Right lung (tissue), 2 donors: ENCODE measurements at regions not wholly inside any gene's neighbourhood (a gene's known extent, or its start where the extent isn't known, plus 50 kb on each side); places are given as distances from the start of the nearest gene placed in this dataset.

ENCODE experiments used
- DNase-seq, 2 donors: peaks; one replicate each; pipeline ENCODE4 v3.0.0-alpha.2; 2013

- DNase-seq, result no peak
Observed at GRCh38 chr6:44062771-44063560, 64.3 kb downstream of the MRPL14 start.

- no peak for DNase-seq
Observed at GRCh38 chr6:44062105-44062770, 65.0 kb downstream of the MRPL14 start.

DNA sequence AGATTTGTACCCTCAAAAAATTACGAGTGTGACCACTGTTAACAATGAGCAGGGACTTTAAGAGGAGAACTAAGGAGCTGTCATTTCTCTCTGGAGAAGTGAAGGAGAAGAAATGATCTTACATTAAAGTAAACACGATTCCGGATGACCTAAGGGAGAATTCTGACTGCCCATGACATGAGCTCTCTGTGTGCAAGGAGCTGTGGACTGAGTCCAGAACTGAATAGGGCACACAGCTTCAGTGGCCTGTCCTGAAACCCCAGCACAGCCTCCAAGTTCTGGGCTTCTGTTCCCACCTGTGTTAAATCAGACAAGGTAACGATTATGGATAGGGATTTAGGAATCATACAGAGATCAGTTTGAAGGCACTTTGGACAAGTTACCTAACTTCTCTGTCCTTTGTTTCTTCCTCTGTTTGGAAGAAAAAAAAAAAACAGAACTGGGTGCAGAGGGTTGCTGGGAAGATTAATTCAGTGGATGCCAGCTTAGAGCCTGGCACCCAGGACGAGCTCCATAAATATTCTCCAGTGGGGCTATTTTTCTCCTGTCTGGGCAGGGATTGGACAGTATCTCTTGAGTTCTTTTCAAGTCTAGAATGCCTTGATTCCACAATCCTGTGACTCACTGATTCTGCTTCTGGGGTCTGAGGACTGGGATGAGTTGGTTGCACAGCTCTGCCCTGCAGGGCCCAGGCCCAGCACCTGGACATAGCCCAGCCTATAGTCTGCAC is 65.7 kb downstream of the MRPL14 start:
- no peak for DNase-seq

GRCh38 chr6:44060612-44061374 is 66.5 kb downstream of the MRPL14 start:
- no peak for DNase-seq

DNA sequence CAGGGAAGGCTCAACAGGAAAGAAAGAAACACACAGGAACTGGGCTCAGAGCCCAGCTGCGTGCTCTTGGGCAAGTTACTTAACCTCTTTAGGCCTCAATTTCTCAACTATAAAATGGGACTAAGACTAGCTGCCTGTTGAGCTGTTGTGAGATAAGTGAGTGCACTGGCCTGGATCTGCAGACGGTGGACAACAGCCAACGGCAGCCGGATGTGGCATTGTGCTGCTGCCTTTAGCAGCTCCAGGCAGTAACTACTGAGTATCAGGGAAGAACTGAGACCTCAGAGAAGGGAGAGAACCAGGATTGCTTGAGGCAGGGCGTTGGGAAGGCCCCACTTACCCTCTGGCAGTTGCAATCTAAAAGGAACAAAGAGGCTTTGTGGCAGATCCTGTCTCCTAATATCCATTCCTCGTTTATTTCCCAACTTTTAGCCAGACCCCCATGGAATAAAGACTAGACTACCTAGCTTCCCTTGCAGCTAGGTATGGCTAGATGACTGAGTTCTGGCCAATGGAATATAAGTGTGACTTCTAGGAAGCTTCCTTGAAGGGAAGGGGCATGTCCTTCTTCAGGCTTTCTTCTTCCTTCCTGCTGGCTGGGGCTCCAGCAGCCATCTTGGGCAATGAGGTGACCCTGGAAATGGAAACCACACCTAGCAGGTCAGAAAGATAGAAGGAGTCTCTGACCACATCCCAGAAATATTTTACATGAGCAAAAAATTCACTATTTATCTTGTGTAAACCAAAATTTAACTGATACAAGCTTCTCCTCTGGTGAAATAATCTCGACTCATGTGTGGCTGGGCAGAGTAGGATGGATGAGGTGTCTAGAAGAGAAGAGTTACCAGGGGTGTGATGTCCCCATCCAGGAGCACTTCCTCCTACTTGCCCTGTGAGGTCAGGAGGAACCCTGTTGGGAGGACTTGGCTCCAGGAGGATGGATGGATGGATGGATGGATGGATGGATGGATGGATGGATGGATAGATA is 67.6 kb downstream of the MRPL14 start:
- no peak for DNase-seq

- DNase-seq, result no peak
Observed at GRCh38 chr6:44058617-44059358, 68.5 kb downstream of the MRPL14 start.

DNA sequence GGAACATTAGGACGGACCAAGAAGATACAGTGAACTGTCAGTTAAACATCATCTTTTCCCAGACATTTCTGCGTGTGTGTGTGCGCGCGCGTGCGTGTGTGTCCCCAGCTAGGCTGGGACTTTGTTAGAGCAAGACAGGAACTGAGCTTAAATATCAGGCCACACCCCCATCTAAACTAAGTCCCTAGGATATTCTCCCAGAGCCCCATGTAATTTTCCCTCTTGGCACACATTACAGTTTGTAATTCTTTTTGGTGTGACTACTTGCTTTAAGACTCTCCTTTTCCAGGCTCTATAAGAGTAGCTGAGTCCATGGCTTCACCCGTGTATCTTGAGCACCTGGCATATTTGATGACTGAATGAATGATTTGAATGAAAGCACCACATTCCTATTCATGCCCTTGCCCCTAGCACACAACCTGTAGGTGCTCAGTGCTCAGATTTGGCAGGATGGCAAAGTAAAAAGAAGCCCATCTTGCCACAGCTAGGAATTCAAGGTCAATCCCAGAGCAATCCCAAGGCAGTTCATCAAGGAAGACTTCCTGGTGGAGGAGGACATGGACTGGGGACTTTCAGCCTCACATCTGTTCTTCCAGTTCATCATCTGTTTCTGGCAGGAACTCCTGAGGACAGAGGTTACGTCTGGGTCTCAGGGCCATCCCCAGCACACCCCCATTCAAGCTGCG is 69.2 kb downstream of the MRPL14 start:
- no peak for DNase-seq

GRCh38 chr6:44057238-44057930 is 69.9 kb downstream of the MRPL14 start:
- no peak for DNase-seq

DNA sequence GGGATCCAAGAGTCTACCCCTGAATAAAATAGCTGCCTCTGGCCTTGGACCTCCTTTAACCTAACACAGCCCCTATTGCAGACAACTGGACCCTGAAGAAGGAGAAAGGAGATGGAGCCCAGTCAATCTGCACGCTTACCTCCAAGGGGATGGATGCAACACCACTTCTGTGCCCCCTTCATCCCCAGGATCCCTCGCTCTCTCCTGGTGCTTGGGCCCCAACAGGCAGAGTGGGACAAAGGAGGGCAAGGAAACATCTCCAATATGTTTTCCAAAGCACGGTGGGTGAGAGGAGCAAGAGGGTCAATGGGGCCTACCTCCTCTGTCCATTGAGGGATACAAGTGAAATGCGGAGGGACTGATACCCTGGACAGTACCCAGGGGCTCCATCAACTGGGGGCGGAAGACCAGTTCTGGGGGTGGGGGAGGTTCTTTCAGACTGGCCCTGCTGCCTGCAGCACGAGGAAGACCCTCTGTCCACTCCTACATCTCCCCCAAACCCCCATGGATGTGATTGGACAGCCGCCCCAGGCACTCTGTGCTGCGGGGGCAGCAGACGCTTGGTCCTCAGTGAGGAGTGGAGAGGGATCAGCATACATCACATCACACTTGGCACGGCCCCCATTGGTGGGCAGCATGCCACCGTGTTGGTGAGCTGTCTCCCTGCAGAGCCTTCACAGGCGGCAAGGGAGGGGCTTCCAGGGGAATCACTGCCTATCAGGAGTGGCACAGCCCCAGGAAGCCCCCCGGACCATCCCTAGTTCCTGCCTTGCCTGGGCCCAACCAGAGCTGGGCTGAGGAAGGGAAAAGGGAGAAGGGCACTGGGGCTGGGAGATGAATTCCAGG is 70.6 kb downstream of the MRPL14 start:
- peak in 1 of 2 donors; percentile 65 for DNase-seq

GRCh38 chr6:44054721-44055559 is 72.3 kb downstream of the MRPL14 start:
- DNase-seq, result no peak

DNA sequence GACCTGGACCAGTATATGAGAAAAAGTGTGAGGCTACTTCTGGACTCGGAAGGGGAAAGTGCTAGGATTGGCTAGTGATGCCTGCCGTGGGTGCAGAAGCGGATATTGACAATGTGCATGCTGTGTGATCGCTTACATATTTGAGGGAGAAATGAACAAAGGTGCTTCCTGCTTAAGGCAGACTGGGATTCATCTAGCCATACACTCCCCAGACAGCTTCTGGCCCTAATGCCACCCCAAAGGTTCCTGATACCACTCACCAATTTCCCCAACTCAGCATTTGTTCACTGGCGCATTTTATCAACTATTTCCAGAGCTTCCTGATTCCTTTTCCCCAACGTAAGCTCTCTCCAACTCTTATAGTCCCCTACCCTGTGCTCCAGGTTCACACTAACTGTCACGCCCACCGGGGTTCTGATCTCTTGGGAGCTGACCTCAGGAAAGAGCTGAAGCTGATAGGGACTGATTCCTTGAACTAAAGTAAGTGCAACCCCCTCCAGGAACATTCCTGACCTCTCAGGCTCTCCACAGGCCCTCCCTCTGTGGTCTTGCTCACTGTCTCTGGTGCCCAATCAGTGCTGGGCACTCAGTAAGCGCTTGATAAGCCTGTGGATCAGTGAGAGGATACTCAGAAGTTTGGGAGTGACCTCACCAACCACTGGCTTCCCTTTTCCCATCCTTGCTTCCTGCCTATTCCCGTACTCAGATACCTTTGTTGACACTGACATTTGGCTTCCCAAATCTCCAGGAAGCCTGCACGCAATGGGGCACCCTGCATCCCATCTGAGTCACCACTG is 73.3 kb downstream of the MRPL14 start:
- no peak for DNase-seq

- DNase-seq, result no peak
Observed at GRCh38 chr6:44053106-44053756, 74.0 kb downstream of the MRPL14 start.

GRCh38 chr6:44052419-44053023 is 74.7 kb downstream of the MRPL14 start:
- no peak for DNase-seq

- DNase-seq, result no peak
Observed at GRCh38 chr6:44051515-44051914, 75.7 kb downstream of the MRPL14 start.
